ENCODE measurements at regions not wholly inside any gene's neighbourhood (a gene's known extent, or its start where the extent isn't known, plus 50 kb on each side); places are given as distances from the start of the nearest gene placed in this dataset.

- DNase-seq = no peak
- Mint-ChIP-seq H3K4me3 (no peak overlapping the region), H3K9me3 (no peaks in the 10 kb centered on the region), H3K27me3 (no peaks in the 10 kb centered on the region), H3K27ac (no peak overlapping the region), H3K4me1 (ENCODE audit: low read depth) (no peaks in the 10 kb centered on the region), H3K36me3 (ENCODE audit: low read depth) (no peaks in the 10 kb centered on the region)
- H3K4me3 ChIP-seq (ENCODE audit: low read length) = no peak overlapping the region
- POLR2A ChIA-PET = no interaction called here
- no peaks in the 10 kb centered on the region for H3K36me3 ChIP-seq (ENCODE audit: insufficient read depth, low read length)
- no peak overlapping the region for H3K27ac ChIP-seq (ENCODE audit: low read depth in 1 of 2, low read length in 2 of 2)
- CTCF ChIA-PET = no interaction called here
- intact Hi-C loops (cut with DNase I, micrococcal nuclease) = no loop called here
- no peak for ATAC-seq (ENCODE audit: poor library complexity)
- no peaks in the 10 kb centered on the region for H3K4me1 ChIP-seq (ENCODE audit: insufficient read depth, low read length)
- no peaks in the 10 kb centered on the region for H3K9me3 ChIP-seq (ENCODE audit: control insufficient read depth in 1 of 2, insufficient read depth in 1 of 2, low read length in 2 of 2)
- no peak for TF ChIP-seq CTCF (IDR thresholded peaks at IDR 0.05)
- no peaks in the 10 kb centered on the region for H3K27me3 ChIP-seq (ENCODE audit: control insufficient read depth in 1 of 2, insufficient read depth in 2 of 2, low read length in 2 of 2)
These were observed 267.3 kb upstream of the TET2 start for GRCh38 chr4:104879367-104879766.

GRCh38 chr4:104879854-104880253, 266.8 kb upstream of the TET2 start:
- H3K27ac Mint-ChIP-seq = no peak overlapping the region
- no peaks in the 10 kb centered on the region for H3K36me3 Mint-ChIP-seq (ENCODE audit: low read depth)
- TF ChIP-seq CTCF (IDR thresholded peaks at IDR 0.05) = no peak
- no peak for ATAC-seq (ENCODE audit: poor library complexity)
- H3K36me3 ChIP-seq (ENCODE audit: insufficient read depth, low read length) = no peaks in the 10 kb centered on the region
- intact Hi-C loops (cut with DNase I, micrococcal nuclease) = no loop called here
- H3K4me1 ChIP-seq (ENCODE audit: insufficient read depth, low read length) = no peaks in the 10 kb centered on the region
- H3K4me3 ChIP-seq (ENCODE audit: low read length) = no peak overlapping the region
- no peak overlapping the region for H3K27ac ChIP-seq (ENCODE audit: low read depth in 1 of 2, low read length in 2 of 2)
- POLR2A ChIA-PET = no interaction called here
- no peak overlapping the region for H3K4me3 Mint-ChIP-seq
- CTCF ChIA-PET = no interaction called here
- no peaks in the 10 kb centered on the region for H3K9me3 ChIP-seq (ENCODE audit: control insufficient read depth in 1 of 2, insufficient read depth in 1 of 2, low read length in 2 of 2)
- H3K27me3 ChIP-seq (ENCODE audit: control insufficient read depth in 1 of 2, insufficient read depth in 2 of 2, low read length in 2 of 2) = no peaks in the 10 kb centered on the region
- H3K4me1 Mint-ChIP-seq (ENCODE audit: low read depth) = no peaks in the 10 kb centered on the region
- no peaks in the 10 kb centered on the region for H3K27me3 Mint-ChIP-seq
- no peak for DNase-seq
- H3K9me3 Mint-ChIP-seq = no peaks in the 10 kb centered on the region

- Mint-ChIP-seq H3K27ac (no peak overlapping the region), H3K9me3 (no peaks in the 10 kb centered on the region), H3K4me3 (no peak overlapping the region), H3K36me3 (ENCODE audit: low read depth) (no peaks in the 10 kb centered on the region), H3K27me3 (no peaks in the 10 kb centered on the region), H3K4me1 (ENCODE audit: low read depth) (no peaks in the 10 kb centered on the region)
- no peak for ATAC-seq (ENCODE audit: poor library complexity)
- no peak for TF ChIP-seq CTCF (IDR thresholded peaks at IDR 0.05)
- intact Hi-C loops (cut with DNase I, micrococcal nuclease) = no loop called here
- ChIA-PET CTCF (no interaction called here), POLR2A (no interaction called here)
- Histone ChIP-seq H3K4me3 (ENCODE audit: low read length) (no peak overlapping the region), H3K36me3 (ENCODE audit: insufficient read depth, low read length) (no peaks in the 10 kb centered on the region), H3K4me1 (ENCODE audit: insufficient read depth, low read length) (no peaks in the 10 kb centered on the region), H3K9me3 (ENCODE audit: control insufficient read depth in 1 of 2, insufficient read depth in 1 of 2, low read length in 2 of 2) (no peaks in the 10 kb centered on the region), H3K27ac (ENCODE audit: low read depth in 1 of 2, low read length in 2 of 2) (no peak overlapping the region), H3K27me3 (ENCODE audit: control insufficient read depth in 1 of 2, insufficient read depth in 2 of 2, low read length in 2 of 2) (no peaks in the 10 kb centered on the region)
- no peak for DNase-seq
These were observed 265.4 kb upstream of the TET2 start for GRCh38 chr4:104881136-104881886.

Data from CD4-positive, alpha-beta T cell (primary cell).